DOHH2 (cell line): ENCODE measurements at regions not wholly inside any gene's neighbourhood (a gene's known extent, or its start where the extent isn't known, plus 50 kb on each side); places are given as distances from the start of the nearest gene placed in this dataset.
A peak's percentile ranks its signal among the peaks of the same experiment; 100 is the strongest.

Source experiments
- H3F3A ChIP-seq: fragments of 200-600 bp; sonication (generic), shearing (Covaris generic); 2 replicates; pipeline ENCODE4 v1.6.0; 2016; ENCODE audit warnings: antibody characterized with exemption, mild to moderate bottlenecking; ENCODE audit not compliant: control insufficient read depth, insufficient read depth
- H3K27ac ChIP-seq: fragments of 200-600 bp; sonication (generic); 2 replicates; pipeline ENCODE4 v1.5.1; 2014; ENCODE audit warnings: low read depth, mild to moderate bottlenecking, low read length, moderate library complexity
- H3K27me3 ChIP-seq: fragments of 200-600 bp; sonication (generic); 2 replicates; pipeline ENCODE4 v1.6.1; 2014; ENCODE audit warnings: mild to moderate bottlenecking, low read length, mixed read lengths; ENCODE audit not compliant: control insufficient read depth
- H3K36me3 ChIP-seq: fragments of 200-600 bp; sonication (generic); 2 replicates; pipeline ENCODE4 v1.6.1; 2014; ENCODE audit warnings: mild to moderate bottlenecking, low read length, moderate library complexity, mixed read lengths; ENCODE audit not compliant: control insufficient read depth
- H3K4me1 ChIP-seq: fragments of 200-600 bp; sonication (generic); 2 replicates; pipeline ENCODE4 v1.6.1; 2014; ENCODE audit warnings: mild to moderate bottlenecking, low read length, mixed read lengths; ENCODE audit not compliant: control insufficient read depth
- H3K4me2 ChIP-seq: fragments of 200-600 bp; sonication (generic); 2 replicates; pipeline ENCODE4 v1.6.0; 2014; ENCODE audit warnings: mild to moderate bottlenecking, low read length, moderate library complexity
- H3K4me3 ChIP-seq: fragments of 200-600 bp; sonication (generic); 2 replicates; pipeline ENCODE4 v1.5.1; 2014; ENCODE audit warnings: mild to moderate bottlenecking, low read length, mixed read lengths
- H3K79me2 ChIP-seq: fragments of 200-600 bp; sonication (generic); 2 replicates; pipeline ENCODE4 v1.6.1; 2014; ENCODE audit warnings: mild to moderate bottlenecking, low read length, mixed read lengths; ENCODE audit not compliant: control insufficient read depth
- H3K9me2 ChIP-seq: fragments of 200-600 bp; sonication (generic); replicated peaks from 2 replicates; pipeline ENCODE4 v1.6.1; 2014; ENCODE audit warnings: mild to moderate bottlenecking, low read length, mixed read lengths; ENCODE audit not compliant: control insufficient read depth
- H3K9me3 ChIP-seq: fragments of 200-600 bp; sonication (generic); 2 replicates; pipeline ENCODE4 v1.6.1; 2014; ENCODE audit warnings: antibody characterized with exemption, low read length, mixed read lengths; ENCODE audit not compliant: control insufficient read depth, insufficient read depth
- H4K20me1 ChIP-seq: fragments of 200-600 bp; sonication (generic); 2 replicates; pipeline ENCODE4 v1.6.0; 2014; ENCODE audit warnings: low read depth, mild to moderate bottlenecking, antibody characterized with exemption, low read length, moderate library complexity; ENCODE audit not compliant: control insufficient read depth, insufficient read depth
- EZH2phosphoT487 ChIP-seq: fragments of 200-600 bp; sonication (generic); IDR thresholded peaks from 2 replicates; pipeline ENCODE4 v1.6.1; 2017; ENCODE audit warnings: borderline replicate concordance, mild to moderate bottlenecking, antibody characterized with exemption, low read length, moderate library complexity, mixed read lengths
- TF ChIP-seq, protein P1 (sequence below): fragments of 200-600 bp; sonication (generic); IDR thresholded peaks from one replicate; pipeline ENCODE4 v1.5.1; 2014; ENCODE audit warnings: antibody characterized with exemption, mild to moderate bottlenecking, low read depth, low read length; ENCODE audit not compliant: poor library complexity, severe bottlenecking

DNA sequence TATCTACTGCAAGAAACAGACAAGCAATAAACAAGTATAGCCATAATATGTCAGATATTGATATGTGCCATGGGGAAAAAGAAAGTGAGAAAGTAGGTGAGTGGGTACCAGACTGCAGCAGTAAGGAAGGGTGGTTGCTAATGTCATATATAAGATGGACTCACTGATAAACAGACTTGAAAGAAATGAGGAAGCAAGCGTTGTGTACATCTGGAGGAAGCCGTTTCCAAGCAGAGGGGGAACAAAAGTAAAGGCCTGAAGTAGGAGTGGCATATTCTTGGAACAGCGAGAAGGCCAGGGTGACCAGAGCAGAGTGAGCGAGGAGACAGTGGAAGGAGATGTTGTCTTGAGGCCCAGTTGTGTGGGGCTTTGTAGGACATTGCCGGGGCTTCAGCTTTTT lies 142.2 kb upstream of the MAP3K1 start:
- no peaks in the 10 kb centered on the region for H3K27me3 ChIP-seq
- no peaks in the 10 kb centered on the region for H3K9me3 ChIP-seq
- peaks cover 3% of the 10 kb centered on the region; the same call in 1 of the 2 replicates for H3F3A ChIP-seq
- H3K36me3 ChIP-seq: no peaks in the 10 kb centered on the region
- no peaks in the 10 kb centered on the region for H4K20me1 ChIP-seq
- H3K27ac ChIP-seq: no peak overlapping the region
- TF ChIP-seq, protein P1, sequence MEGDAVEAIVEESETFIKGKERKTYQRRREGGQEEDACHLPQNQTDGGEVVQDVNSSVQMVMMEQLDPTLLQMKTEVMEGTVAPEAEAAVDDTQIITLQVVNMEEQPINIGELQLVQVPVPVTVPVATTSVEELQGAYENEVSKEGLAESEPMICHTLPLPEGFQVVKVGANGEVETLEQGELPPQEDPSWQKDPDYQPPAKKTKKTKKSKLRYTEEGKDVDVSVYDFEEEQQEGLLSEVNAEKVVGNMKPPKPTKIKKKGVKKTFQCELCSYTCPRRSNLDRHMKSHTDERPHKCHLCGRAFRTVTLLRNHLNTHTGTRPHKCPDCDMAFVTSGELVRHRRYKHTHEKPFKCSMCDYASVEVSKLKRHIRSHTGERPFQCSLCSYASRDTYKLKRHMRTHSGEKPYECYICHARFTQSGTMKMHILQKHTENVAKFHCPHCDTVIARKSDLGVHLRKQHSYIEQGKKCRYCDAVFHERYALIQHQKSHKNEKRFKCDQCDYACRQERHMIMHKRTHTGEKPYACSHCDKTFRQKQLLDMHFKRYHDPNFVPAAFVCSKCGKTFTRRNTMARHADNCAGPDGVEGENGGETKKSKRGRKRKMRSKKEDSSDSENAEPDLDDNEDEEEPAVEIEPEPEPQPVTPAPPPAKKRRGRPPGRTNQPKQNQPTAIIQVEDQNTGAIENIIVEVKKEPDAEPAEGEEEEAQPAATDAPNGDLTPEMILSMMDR: no peak
- no peak for TF ChIP-seq EZH2phosphoT487
- H3K4me2 ChIP-seq: peak overlapping the region; percentile 10; the same call in 1 of the 2 replicates
- no peaks in the 10 kb centered on the region for H3K79me2 ChIP-seq
- H3K9me2 ChIP-seq: no peaks in the 10 kb centered on the region
- peaks cover 44% of the 10 kb centered on the region for H3K4me1 ChIP-seq
- H3K4me3 ChIP-seq: no peak overlapping the region

DNA sequence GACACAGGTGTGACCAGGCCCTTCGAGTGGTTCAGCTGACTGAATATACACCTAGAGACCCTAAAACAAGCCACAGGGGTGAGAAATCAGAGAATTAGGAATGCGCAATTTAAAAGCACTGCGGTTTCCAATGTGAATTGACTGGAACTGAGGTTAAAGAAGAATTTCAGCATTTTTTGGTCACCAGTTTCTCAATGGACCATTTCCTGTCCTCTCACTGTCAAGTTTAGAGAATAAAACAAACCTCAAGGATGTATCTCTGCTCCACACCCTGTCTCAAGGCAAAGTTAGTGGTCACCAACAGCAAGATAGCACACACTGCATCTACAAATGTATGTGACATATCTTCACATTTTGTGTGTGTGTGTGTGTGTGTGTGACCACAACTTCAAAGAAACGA lies 143.8 kb upstream of the MAP3K1 start:
- no peak overlapping the region for H3K27ac ChIP-seq
- TF ChIP-seq EZH2phosphoT487: no peak
- TF ChIP-seq, protein P1: no peak
- no peak overlapping the region for H3K4me2 ChIP-seq
- no peak overlapping the region for H3K4me3 ChIP-seq
- H3K27me3 ChIP-seq: no peaks in the 10 kb centered on the region
- H3K79me2 ChIP-seq: no peaks in the 10 kb centered on the region
- no peaks in the 10 kb centered on the region for H4K20me1 ChIP-seq
- peaks cover 3% of the 10 kb centered on the region; the same call in 1 of the 2 replicates for H3F3A ChIP-seq
- H3K9me3 ChIP-seq: no peaks in the 10 kb centered on the region
- no peaks in the 10 kb centered on the region for H3K9me2 ChIP-seq
- H3K4me1 ChIP-seq: peaks cover 44% of the 10 kb centered on the region
- H3K36me3 ChIP-seq: no peaks in the 10 kb centered on the region

DNA sequence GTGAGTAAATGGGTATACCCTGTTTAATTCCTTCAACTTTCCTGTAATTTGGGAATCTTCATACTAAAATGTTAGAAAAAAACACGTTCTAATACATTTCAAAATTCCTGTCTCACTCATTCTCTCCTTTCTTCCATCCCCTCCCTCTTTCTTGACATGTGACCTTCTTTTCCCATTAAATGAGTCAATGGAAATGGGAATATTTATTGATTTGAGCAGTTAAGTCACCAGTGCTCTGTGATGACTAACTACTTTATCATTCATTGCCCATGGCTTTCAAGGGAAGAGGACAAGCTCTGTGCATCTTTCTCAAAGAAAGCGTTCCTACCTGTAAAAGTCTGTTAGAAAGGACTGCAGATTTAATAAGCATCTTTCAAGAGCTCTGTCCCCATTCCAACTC lies 144.4 kb upstream of the MAP3K1 start:
- Histone ChIP-seq H3K4me1 (peaks cover 49% of the 10 kb centered on the region), H3F3A (peaks cover 3% of the 10 kb centered on the region; the same call in 1 of the 2 replicates), H3K4me3 (peak overlapping the region; percentile 1; the same call in 1 of the 2 replicates), H3K27me3 (no peaks in the 10 kb centered on the region), H3K4me2 (peak overlapping the region; percentile 52; the same call in 1 of the 2 replicates), H3K27ac (peak overlapping the region; percentile 58; the same call in 1 of the 2 replicates), H3K36me3 (no peaks in the 10 kb centered on the region), H4K20me1 (no peaks in the 10 kb centered on the region), H3K9me3 (no peaks in the 10 kb centered on the region), H3K9me2 (no peaks in the 10 kb centered on the region), H3K79me2 (no peaks in the 10 kb centered on the region)
- TF ChIP-seq, protein P1: no peak
